ENCODE measurements at regions not wholly inside any gene's neighbourhood (a gene's known extent, or its start where the extent isn't known, plus 50 kb on each side); places are given as distances from the start of the nearest gene placed in this dataset.

- TF ChIP-seq FOXP2 (optimal IDR thresholded peaks at IDR 0.05; ENCODE audit: borderline replicate concordance, extremely low read depth, extremely low read length, insufficient read depth) (no peak), POLR2AphosphoS5 (IDR thresholded peaks at IDR 0.05; ENCODE audit: low read depth, low read length) (no peak), TAF1 (IDR thresholded peaks at IDR 0.05; ENCODE audit: borderline replicate concordance, insufficient read depth, low read length) (no peak), SIN3A (IDR thresholded peaks at IDR 0.05; ENCODE audit: borderline replicate concordance, insufficient read depth, low read length) (no peak)
These were observed 311.1 kb downstream of the PAPSS1 start for GRCh38 chr4:107408968-107409367.

Measured in PFSK-1 (cell line).